ENCODE measurements at regions not wholly inside any gene's neighbourhood (a gene's known extent, or its start where the extent isn't known, plus 50 kb on each side); places are given as distances from the start of the nearest gene placed in this dataset.

DNA sequence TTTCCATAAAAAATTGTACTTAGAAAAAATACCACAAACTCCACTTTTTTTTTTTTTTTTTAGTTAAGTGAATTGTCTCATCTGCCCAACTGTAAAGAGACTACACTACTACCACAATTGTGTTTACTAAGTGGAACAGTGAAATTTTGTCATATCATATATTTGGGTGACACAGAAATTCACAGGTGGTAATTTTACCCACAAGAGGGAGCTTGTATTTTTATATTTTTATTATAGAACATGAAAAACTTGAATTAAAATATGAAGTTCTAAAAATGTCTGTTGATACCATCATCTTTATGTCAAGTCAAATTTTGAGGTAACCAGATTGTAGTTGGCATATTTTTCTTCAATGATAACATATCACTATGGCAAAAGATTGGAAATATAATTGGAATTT lies 329.4 kb upstream of the SOX5 start:
- Histone ChIP-seq H3K36me3 (replicated peaks; ENCODE audit: low read depth, low read length) (peaks cover 15% of the 10 kb centered on the region), H3K4me1 (ENCODE audit: low read length) (peaks cover 25% of the 10 kb centered on the region), H3K9ac (ENCODE audit: low read length) (no peak overlapping the region), H4K20me1 (ENCODE audit: insufficient read depth, low read length) (peaks cover 62% of the 10 kb centered on the region), H2AFZ (ENCODE audit: low read depth, low read length) (no peak overlapping the region), H3K9me3 (ENCODE audit: insufficient read depth, low read length) (no peaks in the 10 kb centered on the region), H3K27me3 (ENCODE audit: low read depth, low read length) (no peaks in the 10 kb centered on the region), H3K4me2 (ENCODE audit: low read length) (no peak overlapping the region), H3K27ac (ENCODE audit: low read length) (no peak overlapping the region), H3K79me2 (ENCODE audit: low read length) (peaks cover 69% of the 10 kb centered on the region), H3K4me3 (ENCODE audit: low read length) (no peak overlapping the region)
- TF ChIP-seq, protein P1, sequence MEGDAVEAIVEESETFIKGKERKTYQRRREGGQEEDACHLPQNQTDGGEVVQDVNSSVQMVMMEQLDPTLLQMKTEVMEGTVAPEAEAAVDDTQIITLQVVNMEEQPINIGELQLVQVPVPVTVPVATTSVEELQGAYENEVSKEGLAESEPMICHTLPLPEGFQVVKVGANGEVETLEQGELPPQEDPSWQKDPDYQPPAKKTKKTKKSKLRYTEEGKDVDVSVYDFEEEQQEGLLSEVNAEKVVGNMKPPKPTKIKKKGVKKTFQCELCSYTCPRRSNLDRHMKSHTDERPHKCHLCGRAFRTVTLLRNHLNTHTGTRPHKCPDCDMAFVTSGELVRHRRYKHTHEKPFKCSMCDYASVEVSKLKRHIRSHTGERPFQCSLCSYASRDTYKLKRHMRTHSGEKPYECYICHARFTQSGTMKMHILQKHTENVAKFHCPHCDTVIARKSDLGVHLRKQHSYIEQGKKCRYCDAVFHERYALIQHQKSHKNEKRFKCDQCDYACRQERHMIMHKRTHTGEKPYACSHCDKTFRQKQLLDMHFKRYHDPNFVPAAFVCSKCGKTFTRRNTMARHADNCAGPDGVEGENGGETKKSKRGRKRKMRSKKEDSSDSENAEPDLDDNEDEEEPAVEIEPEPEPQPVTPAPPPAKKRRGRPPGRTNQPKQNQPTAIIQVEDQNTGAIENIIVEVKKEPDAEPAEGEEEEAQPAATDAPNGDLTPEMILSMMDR (IDR thresholded peaks at IDR 0.05; ENCODE audit: low read depth, low read length), result peak; percentile 24; the same call in 1 of the 2 replicates
- no peak for TF ChIP-seq EZH2phosphoT487 (IDR thresholded peaks at IDR 0.05; ENCODE audit: low read depth)

DNA sequence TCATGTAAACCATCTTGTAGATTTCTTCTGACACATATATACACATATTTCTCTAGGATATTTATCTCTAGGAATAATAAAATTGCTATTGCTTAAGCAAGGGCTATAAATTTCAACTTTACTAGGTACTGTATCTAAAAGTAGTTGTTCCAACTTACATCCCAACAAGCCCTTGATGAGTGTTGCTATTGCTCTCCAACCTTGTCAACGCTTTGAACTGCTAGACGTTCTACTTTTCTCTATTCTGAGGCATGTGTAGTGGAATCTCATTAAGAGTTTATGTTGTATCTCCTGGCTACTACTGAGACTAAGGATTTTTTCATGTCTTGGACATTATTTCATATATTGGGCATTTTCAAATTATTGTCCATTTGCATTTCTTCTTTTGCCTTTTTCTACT lies 321.5 kb upstream of the SOX5 start:
- Histone ChIP-seq H3K27me3 (ENCODE audit: low read depth, low read length) (no peaks in the 10 kb centered on the region), H3K4me3 (ENCODE audit: low read length) (no peak overlapping the region), H3K4me1 (ENCODE audit: low read length) (peaks cover 16% of the 10 kb centered on the region), H3K9me3 (ENCODE audit: insufficient read depth, low read length) (no peaks in the 10 kb centered on the region), H3K27ac (ENCODE audit: low read length) (no peak overlapping the region), H3K4me2 (ENCODE audit: low read length) (no peak overlapping the region), H4K20me1 (ENCODE audit: insufficient read depth, low read length) (peaks cover 49% of the 10 kb centered on the region), H3K9ac (ENCODE audit: low read length) (no peak overlapping the region), H3K79me2 (ENCODE audit: low read length) (peaks cover 50% of the 10 kb centered on the region), H2AFZ (ENCODE audit: low read depth, low read length) (no peak overlapping the region), H3K36me3 (replicated peaks; ENCODE audit: low read depth, low read length) (peaks cover 11% of the 10 kb centered on the region)
- no peak for TF ChIP-seq EZH2phosphoT487 (IDR thresholded peaks at IDR 0.05; ENCODE audit: low read depth)
- TF ChIP-seq, protein P1 (IDR thresholded peaks at IDR 0.05; ENCODE audit: low read depth, low read length), result no peak

DNA sequence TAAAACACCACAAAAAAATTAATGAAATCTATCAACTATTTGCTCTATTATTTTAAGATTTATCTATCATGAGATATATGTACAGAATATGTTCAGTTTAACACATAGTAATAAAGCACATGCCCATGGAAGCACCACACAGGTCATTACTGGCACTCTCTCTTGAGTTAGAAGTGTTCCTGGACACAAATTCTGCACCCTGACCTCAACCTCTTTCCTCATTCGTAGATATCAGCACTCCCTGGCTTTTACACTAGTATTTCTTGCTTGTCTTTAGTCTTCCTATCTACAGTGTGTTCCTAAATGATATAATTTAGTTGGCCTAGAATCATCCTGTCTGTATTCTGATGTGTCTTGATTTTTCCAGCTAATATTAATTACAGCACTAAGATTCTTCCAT lies 321.0 kb upstream of the SOX5 start:
- H3K36me3 ChIP-seq (replicated peaks; ENCODE audit: low read depth, low read length), result peaks cover 11% of the 10 kb centered on the region
- H3K27me3 ChIP-seq (ENCODE audit: low read depth, low read length), result no peaks in the 10 kb centered on the region
- H4K20me1 ChIP-seq (ENCODE audit: insufficient read depth, low read length), result peaks cover 49% of the 10 kb centered on the region
- no peaks in the 10 kb centered on the region for H3K9me3 ChIP-seq (ENCODE audit: insufficient read depth, low read length)
- H3K79me2 ChIP-seq (ENCODE audit: low read length), result peaks cover 53% of the 10 kb centered on the region
- TF ChIP-seq, protein P1 (IDR thresholded peaks at IDR 0.05; ENCODE audit: low read depth, low read length), result no peak
- TF ChIP-seq EZH2phosphoT487 (IDR thresholded peaks at IDR 0.05; ENCODE audit: low read depth), result no peak
- no peak overlapping the region for H3K9ac ChIP-seq (ENCODE audit: low read length)
- no peak overlapping the region for H3K27ac ChIP-seq (ENCODE audit: low read length)
- H3K4me3 ChIP-seq (ENCODE audit: low read length), result no peak overlapping the region
- no peak overlapping the region for H2AFZ ChIP-seq (ENCODE audit: low read depth, low read length)
- H3K4me2 ChIP-seq (ENCODE audit: low read length), result no peak overlapping the region
- peaks cover 16% of the 10 kb centered on the region for H3K4me1 ChIP-seq (ENCODE audit: low read length)

DNA sequence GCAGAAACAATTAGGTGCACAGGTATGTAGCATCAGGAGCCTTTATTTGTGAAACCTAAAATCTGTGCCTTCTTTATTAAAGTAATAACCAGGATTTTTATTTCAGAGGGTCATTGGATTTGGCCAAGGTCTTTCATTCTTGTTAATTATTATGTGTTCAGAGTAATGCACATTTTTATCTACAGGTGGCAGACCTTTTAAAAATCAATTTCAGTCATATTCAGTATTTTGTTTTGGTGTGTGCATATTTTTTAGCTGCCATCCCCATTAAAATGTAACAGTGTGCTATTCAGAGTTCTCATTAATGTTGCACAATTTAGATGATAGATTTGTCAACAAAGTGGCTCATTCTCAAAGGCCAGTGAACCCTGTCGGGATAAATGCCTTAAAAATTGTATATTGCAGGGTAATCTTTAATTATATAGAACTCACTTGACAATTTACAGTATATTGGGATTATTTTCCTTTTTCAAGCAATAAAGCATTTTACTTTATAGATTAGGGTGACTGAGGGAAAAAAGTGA lies 319.3 kb upstream of the SOX5 start:
- no peak overlapping the region for H3K27ac ChIP-seq (ENCODE audit: low read length)
- no peak overlapping the region for H3K4me3 ChIP-seq (ENCODE audit: low read length)

More for the DNA sequence above, 319.3 kb upstream of the SOX5 start:
- Histone ChIP-seq H3K4me2 (ENCODE audit: low read length) (no peak overlapping the region), H3K4me1 (ENCODE audit: low read length) (peaks cover 5% of the 10 kb centered on the region), H2AFZ (ENCODE audit: low read depth, low read length) (no peak overlapping the region), H3K36me3 (replicated peaks; ENCODE audit: low read depth, low read length) (peaks cover 12% of the 10 kb centered on the region), H3K27me3 (ENCODE audit: low read depth, low read length) (no peaks in the 10 kb centered on the region), H3K9me3 (ENCODE audit: insufficient read depth, low read length) (no peaks in the 10 kb centered on the region), H3K79me2 (ENCODE audit: low read length) (peaks cover 52% of the 10 kb centered on the region), H3K9ac (ENCODE audit: low read length) (no peak overlapping the region), H4K20me1 (ENCODE audit: insufficient read depth, low read length) (peaks cover 44% of the 10 kb centered on the region)
- TF ChIP-seq EZH2phosphoT487 (IDR thresholded peaks at IDR 0.05; ENCODE audit: low read depth), result no peak
- TF ChIP-seq, protein P1 (IDR thresholded peaks at IDR 0.05; ENCODE audit: low read depth, low read length), result peak; percentile 26

Measured in OCI-LY3 (cell line).